MM.1S (cell line): ENCODE measurements at regions not wholly inside any gene's neighbourhood (a gene's known extent, or its start where the extent isn't known, plus 50 kb on each side); places are given as distances from the start of the nearest gene placed in this dataset.

Experiments used
- DNase-seq: peaks from one replicate; pipeline ENCODE4 v3.0.0-alpha.2; 2015
- H2AFZ ChIP-seq: fragments of 300-600 bp; sonication (generic); 2 replicates; pipeline ENCODE4 v1.6.0; 2016; ENCODE audit warnings: antibody characterized with exemption, low read length
- H3F3A ChIP-seq: fragments of 300-600 bp; sonication (generic); 2 replicates; pipeline ENCODE4 v1.6.1; 2016; ENCODE audit warnings: mild to moderate bottlenecking, antibody characterized with exemption, low read length, moderate library complexity, mixed read lengths; ENCODE audit not compliant: insufficient read depth
- H3K27ac ChIP-seq: fragments of 300-600 bp; sonication (generic); 2 replicates; pipeline ENCODE4 v1.5.1; 2016; ENCODE audit warnings: mild to moderate bottlenecking, low read length
- H3K27me3 ChIP-seq: fragments of 300-600 bp; sonication (generic); replicated peaks from 2 replicates; pipeline ENCODE4 v1.6.0; 2016; ENCODE audit warnings: low read length; ENCODE audit not compliant: insufficient read depth
- H3K36me3 ChIP-seq: fragments of 300-600 bp; sonication (generic); replicated peaks from 2 replicates; pipeline ENCODE4 v1.6.1; 2016; ENCODE audit warnings: mild to moderate bottlenecking, low read length, mixed read lengths; ENCODE audit not compliant: insufficient read depth
- H3K4me1 ChIP-seq: fragments of 300-600 bp; sonication (generic); 2 replicates; pipeline ENCODE4 v1.6.1; 2016; ENCODE audit warnings: low read length, mixed read lengths
- H3K4me2 ChIP-seq: fragments of 300-600 bp; sonication (generic); 2 replicates; pipeline ENCODE4 v1.6.0; 2016; ENCODE audit warnings: low read depth, low read length
- H3K4me3 ChIP-seq: fragments of 300-600 bp; sonication (generic); 2 replicates; pipeline ENCODE4 v1.5.1; 2016; ENCODE audit warnings: low read length, mixed read lengths
- H3K79me2 ChIP-seq: fragments of 300-600 bp; sonication (generic); 2 replicates; pipeline ENCODE4 v1.6.1; 2016; ENCODE audit warnings: mixed run types, low read length, mixed read lengths
- H3K9ac ChIP-seq: fragments of 300-600 bp; sonication (generic); 2 replicates; pipeline ENCODE4 v1.6.1; 2016; ENCODE audit warnings: low read length, mixed read lengths
- H3K9me2 ChIP-seq: fragments of 300-600 bp; sonication (generic); replicated peaks from 2 replicates; pipeline ENCODE4 v1.6.1; 2016; ENCODE audit warnings: mild to moderate bottlenecking, low read length, mixed read lengths; ENCODE audit not compliant: insufficient read depth
- H3K9me3 ChIP-seq: fragments of 300-600 bp; sonication (generic); replicated peaks from 2 replicates; pipeline ENCODE4 v1.6.1; 2016; ENCODE audit warnings: mild to moderate bottlenecking, low read length, mixed read lengths; ENCODE audit not compliant: insufficient read depth
- H4K20me1 ChIP-seq: fragments of 300-600 bp; sonication (generic); 2 replicates; pipeline ENCODE4 v1.6.1; 2016; ENCODE audit warnings: mild to moderate bottlenecking, low read length, moderate library complexity, mixed read lengths; ENCODE audit not compliant: insufficient read depth
- CTCF ChIP-seq: fragments of 300-600 bp; sonication (generic); IDR thresholded peaks from 2 replicates; pipeline ENCODE4 v1.5.1; 2016; ENCODE audit warnings: antibody characterized with exemption, low read length, mixed read lengths
- EZH2 ChIP-seq: fragments of 300-600 bp; sonication (generic); optimal IDR thresholded peaks from 2 replicates; pipeline ENCODE3; 2017; ENCODE audit warnings: low read depth, mild to moderate bottlenecking, antibody characterized with exemption, low read length, mixed read lengths
- EZH2phosphoT487 ChIP-seq: fragments of 300-600 bp; sonication (generic); IDR thresholded peaks from 2 replicates; pipeline ENCODE4 v1.6.1; 2018; ENCODE audit warnings: antibody characterized with exemption, low read length

DNA sequence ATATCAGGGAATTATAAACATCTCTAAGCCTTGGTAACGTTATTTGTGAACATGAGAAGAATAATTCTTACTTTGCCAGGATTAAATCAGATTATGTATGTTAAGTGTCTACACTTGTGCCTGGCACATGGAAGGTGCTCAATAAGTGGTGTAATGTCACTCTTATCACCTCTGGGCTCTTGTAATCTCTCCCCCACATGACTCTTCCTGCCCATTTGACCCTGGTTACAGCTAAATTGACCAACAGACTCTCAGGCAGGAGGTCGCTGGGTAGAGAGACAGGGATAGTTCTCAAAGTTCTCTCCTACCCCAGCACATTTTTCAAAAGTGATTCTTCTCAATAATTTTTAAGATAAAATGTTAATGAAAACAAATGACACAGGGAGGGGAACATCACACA lies 137.8 kb upstream of the FRMD6 start:
- DNase-seq, result no peak
- H3K36me3 ChIP-seq, result no peaks in the 10 kb centered on the region
- no peaks in the 10 kb centered on the region for H3F3A ChIP-seq
- H3K27ac ChIP-seq, result no peak overlapping the region
- H3K4me3 ChIP-seq, result no peak overlapping the region
- H2AFZ ChIP-seq, result no peak overlapping the region
- H4K20me1 ChIP-seq, result no peaks in the 10 kb centered on the region
- H3K27me3 ChIP-seq, result no peaks in the 10 kb centered on the region
- no peaks in the 10 kb centered on the region for H3K4me1 ChIP-seq
- H3K4me2 ChIP-seq, result no peak overlapping the region
- H3K9ac ChIP-seq, result no peak overlapping the region
- no peak for TF ChIP-seq CTCF
- TF ChIP-seq EZH2, result no peak
- TF ChIP-seq EZH2phosphoT487, result no peak
- no peaks in the 10 kb centered on the region for H3K9me2 ChIP-seq
- no peaks in the 10 kb centered on the region for H3K79me2 ChIP-seq
- H3K9me3 ChIP-seq, result no peaks in the 10 kb centered on the region

- DNase-seq, result no peak
- Histone ChIP-seq H3F3A (no peaks in the 10 kb centered on the region), H3K4me1 (no peaks in the 10 kb centered on the region), H3K4me3 (no peak overlapping the region), H3K27me3 (no peaks in the 10 kb centered on the region), H3K9ac (no peak overlapping the region), H2AFZ (no peak overlapping the region), H3K9me2 (no peaks in the 10 kb centered on the region), H3K79me2 (no peaks in the 10 kb centered on the region), H4K20me1 (no peaks in the 10 kb centered on the region), H3K4me2 (no peak overlapping the region), H3K36me3 (no peaks in the 10 kb centered on the region), H3K27ac (no peak overlapping the region), H3K9me3 (no peaks in the 10 kb centered on the region)
- TF ChIP-seq EZH2, result no peak
- no peak for TF ChIP-seq CTCF
- TF ChIP-seq EZH2phosphoT487, result no peak
Measured at GRCh38 chr14:51515611-51516010, 136.1 kb upstream of the FRMD6 start.

GRCh38 chr14:51516706-51517395 lies 134.9 kb upstream of the FRMD6 start:
- H3K4me3 ChIP-seq, result no peak overlapping the region
- DNase-seq, result no peak
- no peaks in the 10 kb centered on the region for H3K9me3 ChIP-seq
- H3F3A ChIP-seq, result no peaks in the 10 kb centered on the region
- no peak overlapping the region for H3K4me2 ChIP-seq
- H3K9me2 ChIP-seq, result no peaks in the 10 kb centered on the region
- H2AFZ ChIP-seq, result no peak overlapping the region
- H3K27ac ChIP-seq, result no peak overlapping the region
- H4K20me1 ChIP-seq, result no peaks in the 10 kb centered on the region
- no peaks in the 10 kb centered on the region for H3K79me2 ChIP-seq
- H3K4me1 ChIP-seq, result 0 out of 2 replicates have a peak, but pooled peaks cover 3% of the 10 kb centered on the region
- no peaks in the 10 kb centered on the region for H3K27me3 ChIP-seq
- TF ChIP-seq CTCF (no peak), EZH2phosphoT487 (no peak), EZH2 (no peak)
- no peaks in the 10 kb centered on the region for H3K36me3 ChIP-seq
- H3K9ac ChIP-seq, result no peak overlapping the region
